WTC11 (cell line): ENCODE measurements at regions not wholly inside any gene's neighbourhood (a gene's known extent, or its start where the extent isn't known, plus 50 kb on each side); places are given as distances from the start of the nearest gene placed in this dataset.

Source experiments
- ATAC-seq: fragments of 200-7000 bp; cut with Tn5 transposase; 2 replicates; pipeline ENCODE4 v1.10.0; 2021; ENCODE audit warnings: mild to moderate bottlenecking, moderate library complexity
- CTCF ChIA-PET: fragments of 300-600 bp; sonication (Branson Sonifier 250); formaldehyde crosslinking; loops from one replicate; lab custom pipeline; 2021; ENCODE audit warnings: antibody characterized with exemption; lab: Charles Lee
- POLR2A ChIA-PET: fragments of 350-600 bp; sonication (Branson Sonifier 250); formaldehyde crosslinking; loops from one replicate; lab custom pipeline; 2021; ENCODE audit warnings: antibody characterized with exemption; lab: Charles Lee
- DNase-seq: peaks from one replicate; pipeline ENCODE4 v3.0.0; 2021; ENCODE audit warnings: low spot score
- H3K27ac Mint-ChIP-seq: 2 replicates; pipeline ENCODE4 v1.8.0; 2021; ENCODE audit warnings: mixed read lengths
- H3K27me3 Mint-ChIP-seq: 2 replicates; pipeline ENCODE4 v1.8.0; 2021; ENCODE audit warnings: low read depth, mild to moderate bottlenecking, moderate library complexity, mixed read lengths
- H3K36me3 Mint-ChIP-seq: 2 replicates; pipeline ENCODE4 v1.8.0; 2021; ENCODE audit warnings: mixed read lengths
- H3K4me1 Mint-ChIP-seq: 2 replicates; pipeline ENCODE4 v1.8.0; 2022; ENCODE audit warnings: mixed read lengths
- H3K4me3 Mint-ChIP-seq: 2 replicates; pipeline ENCODE4 v1.8.0; 2021; ENCODE audit warnings: mild to moderate bottlenecking, moderate library complexity, mixed read lengths
- H3K9me3 Mint-ChIP-seq: 2 replicates; pipeline ENCODE4 v1.8.0; 2021; ENCODE audit warnings: mixed read lengths
- CREM ChIP-seq: sonication (generic); formaldehyde crosslinking; IDR thresholded peaks from 2 replicates; pipeline ENCODE4 v1.8.1; 2022; ENCODE audit warnings: mild to moderate bottlenecking, missing genetic modification reagents, moderate library complexity
- ELF4 ChIP-seq: sonication (generic); formaldehyde crosslinking; IDR thresholded peaks from 2 replicates; pipeline ENCODE4 v1.8.1; 2022; ENCODE audit warnings: low read depth, mild to moderate bottlenecking, moderate library complexity, missing genetic modification reagents
- GABPB1 ChIP-seq: sonication (generic); formaldehyde crosslinking; IDR thresholded peaks from 2 replicates; pipeline ENCODE4 v1.8.1; 2023; ENCODE audit warnings: mild to moderate bottlenecking, missing genetic modification reagents
- IRF2 ChIP-seq: sonication (generic); formaldehyde crosslinking; IDR thresholded peaks from 2 replicates; pipeline ENCODE4 v1.8.0; 2022; ENCODE audit warnings: low read depth, missing genetic modification reagents, borderline replicate concordance
- MXD4 ChIP-seq: fragments of 250-450 bp; sonication (Bioruptor Pico); IDR thresholded peaks from 2 replicates; pipeline ENCODE4 v1.8.0; 2021; ENCODE audit warnings: mild to moderate bottlenecking, moderate library complexity, borderline replicate concordance
- RORB ChIP-seq: fragments of 250-450 bp; sonication (Bioruptor Pico); IDR thresholded peaks from 2 replicates; pipeline ENCODE4 v1.9.0; 2021; ENCODE audit warnings: mild to moderate bottlenecking
- SP1 ChIP-seq: sonication (generic); formaldehyde crosslinking; conservative IDR thresholded peaks from 2 replicates; pipeline ENCODE4 v1.8.1; 2022; ENCODE audit warnings: missing genetic modification reagents
- ZNF232 ChIP-seq: sonication (generic); formaldehyde crosslinking; IDR thresholded peaks from 2 replicates; pipeline ENCODE4 v1.8.0; 2022; ENCODE audit warnings: mild to moderate bottlenecking, missing genetic modification reagents
- ZNF263 ChIP-seq: sonication (generic); formaldehyde crosslinking; IDR thresholded peaks from 2 replicates; pipeline ENCODE4 v1.8.1; 2022; ENCODE audit warnings: low read depth, mild to moderate bottlenecking, moderate library complexity, missing genetic modification reagents
- ZNF396 ChIP-seq: fragments of 250-450 bp; sonication (Bioruptor Pico); IDR thresholded peaks from 2 replicates; pipeline ENCODE4 v1.8.0; 2021; ENCODE audit warnings: mild to moderate bottlenecking, moderate library complexity, borderline replicate concordance
- TF ChIP-seq, protein P1 (sequence below): sonication (generic); formaldehyde crosslinking; IDR thresholded peaks from 2 replicates; pipeline ENCODE4 v1.8.0; 2022; ENCODE audit warnings: mild to moderate bottlenecking, missing genetic modification reagents
- TF ChIP-seq, protein P2 (sequence below): fragments of 250-450 bp; sonication (Bioruptor Pico); IDR thresholded peaks from 2 replicates; pipeline ENCODE4 v1.9.0; 2021; ENCODE audit warnings: mild to moderate bottlenecking, borderline replicate concordance
- TF ChIP-seq, protein P3 (sequence below): sonication (generic); formaldehyde crosslinking; IDR thresholded peaks from 2 replicates; pipeline ENCODE4 v1.8.1; 2023; ENCODE audit warnings: mild to moderate bottlenecking, missing genetic modification reagents, moderate library complexity
- TF ChIP-seq, protein P4 (sequence below): sonication (generic); formaldehyde crosslinking; conservative IDR thresholded peaks from 2 replicates; pipeline ENCODE4 v1.8.1; 2022; ENCODE audit warnings: mild to moderate bottlenecking, missing genetic modification reagents
- TF ChIP-seq, protein P5 (sequence below): fragments of 250-450 bp; sonication (Bioruptor Pico); IDR thresholded peaks from 2 replicates; pipeline ENCODE4 v1.9.0; 2021; ENCODE audit warnings: moderate library complexity, mild to moderate bottlenecking, inconsistent platforms, borderline replicate concordance
- TF ChIP-seq, protein P6 (sequence below): fragments of 250-450 bp; sonication (Bioruptor Pico); IDR thresholded peaks from 2 replicates; pipeline ENCODE4 v1.8.0; 2021; ENCODE audit warnings: mild to moderate bottlenecking
- TF ChIP-seq, protein P7 (sequence below): fragments of 250-450 bp; sonication (Bioruptor Pico); IDR thresholded peaks from 2 replicates; pipeline ENCODE4 v1.9.0; 2021; ENCODE audit warnings: mild to moderate bottlenecking
- TF ChIP-seq, protein P8 (sequence below): fragments of 250-450 bp; sonication (Bioruptor Pico); IDR thresholded peaks from 2 replicates; pipeline ENCODE4 v2.1.2; 2022; ENCODE audit warnings: mild to moderate bottlenecking, moderate library complexity

DNA sequence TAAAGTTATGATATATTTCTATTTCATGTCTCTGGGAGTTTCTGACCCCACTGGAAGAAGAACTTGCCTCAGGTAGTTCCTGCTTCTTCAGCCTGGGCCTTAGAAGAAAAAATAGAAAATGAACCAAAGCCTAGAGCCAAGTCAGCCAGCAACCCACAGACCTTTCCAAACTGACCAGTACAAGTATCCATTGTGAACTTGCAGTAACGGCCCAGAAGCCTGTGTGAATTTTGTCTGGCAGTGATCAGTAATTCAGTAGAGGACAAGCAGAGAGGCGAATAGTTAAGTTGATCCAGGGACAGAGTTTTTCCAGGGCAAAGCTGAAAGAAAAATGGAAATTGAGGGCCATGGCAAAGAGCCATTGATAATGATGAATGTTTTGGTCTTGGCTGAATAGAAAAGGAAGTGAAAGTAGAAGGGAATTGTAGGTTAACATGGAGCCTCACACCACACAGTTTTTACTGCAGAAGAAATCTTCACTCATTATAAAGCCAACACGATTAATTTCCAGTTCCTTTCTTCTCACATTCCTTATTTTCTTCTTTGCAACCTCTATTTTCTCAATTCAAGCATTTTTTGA lies 311.8 kb downstream of the BTG1 start (continued):
- TF ChIP-seq ZNF263 (CRISPR knock-in tag) (no peak), GABPB1 (no peak), IRF2 (CRISPR knock-in tag) (no peak)
- TF ChIP-seq, protein P1, sequence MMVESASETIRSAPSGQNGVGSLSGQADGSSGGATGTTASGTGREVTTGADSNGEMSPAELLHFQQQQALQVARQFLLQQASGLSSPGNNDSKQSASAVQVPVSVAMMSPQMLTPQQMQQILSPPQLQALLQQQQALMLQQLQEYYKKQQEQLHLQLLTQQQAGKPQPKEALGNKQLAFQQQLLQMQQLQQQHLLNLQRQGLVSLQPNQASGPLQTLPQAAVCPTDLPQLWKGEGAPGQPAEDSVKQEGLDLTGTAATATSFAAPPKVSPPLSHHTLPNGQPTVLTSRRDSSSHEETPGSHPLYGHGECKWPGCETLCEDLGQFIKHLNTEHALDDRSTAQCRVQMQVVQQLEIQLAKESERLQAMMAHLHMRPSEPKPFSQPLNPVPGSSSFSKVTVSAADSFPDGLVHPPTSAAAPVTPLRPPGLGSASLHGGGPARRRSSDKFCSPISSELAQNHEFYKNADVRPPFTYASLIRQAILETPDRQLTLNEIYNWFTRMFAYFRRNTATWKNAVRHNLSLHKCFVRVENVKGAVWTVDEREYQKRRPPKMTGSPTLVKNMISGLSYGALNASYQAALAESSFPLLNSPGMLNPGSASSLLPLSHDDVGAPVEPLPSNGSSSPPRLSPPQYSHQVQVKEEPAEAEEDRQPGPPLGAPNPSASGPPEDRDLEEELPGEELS (CRISPR knock-in tag): no peak

DNA sequence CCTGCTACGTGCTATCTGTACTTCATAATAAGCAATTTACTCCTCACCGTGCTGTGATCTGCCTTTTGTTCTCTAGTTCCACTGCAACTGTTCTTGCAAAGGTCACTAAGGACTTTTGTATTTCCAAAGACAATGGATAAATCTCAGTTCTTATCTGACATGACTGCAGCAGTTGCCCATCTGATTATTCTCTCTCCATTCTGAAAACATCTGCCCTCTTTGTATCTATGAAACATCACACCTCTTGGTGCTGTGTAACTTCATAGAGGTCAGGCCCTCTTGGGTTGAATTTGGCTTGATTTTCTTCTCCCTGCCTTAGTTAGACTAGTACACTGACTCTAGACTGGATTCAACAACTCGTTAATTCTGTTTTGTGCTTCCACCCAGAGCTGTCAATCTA lies 319.6 kb downstream of the BTG1 start:
- Mint-ChIP-seq H3K9me3 (no peaks in the 10 kb centered on the region), H3K4me3 (no peak overlapping the region), H3K27ac (no peak overlapping the region), H3K4me1 (no peaks in the 10 kb centered on the region), H3K27me3 (no peaks in the 10 kb centered on the region), H3K36me3 (no peaks in the 10 kb centered on the region)
- POLR2A ChIA-PET: no interaction called here
- DNase-seq: no peak
- TF ChIP-seq, protein P2, sequence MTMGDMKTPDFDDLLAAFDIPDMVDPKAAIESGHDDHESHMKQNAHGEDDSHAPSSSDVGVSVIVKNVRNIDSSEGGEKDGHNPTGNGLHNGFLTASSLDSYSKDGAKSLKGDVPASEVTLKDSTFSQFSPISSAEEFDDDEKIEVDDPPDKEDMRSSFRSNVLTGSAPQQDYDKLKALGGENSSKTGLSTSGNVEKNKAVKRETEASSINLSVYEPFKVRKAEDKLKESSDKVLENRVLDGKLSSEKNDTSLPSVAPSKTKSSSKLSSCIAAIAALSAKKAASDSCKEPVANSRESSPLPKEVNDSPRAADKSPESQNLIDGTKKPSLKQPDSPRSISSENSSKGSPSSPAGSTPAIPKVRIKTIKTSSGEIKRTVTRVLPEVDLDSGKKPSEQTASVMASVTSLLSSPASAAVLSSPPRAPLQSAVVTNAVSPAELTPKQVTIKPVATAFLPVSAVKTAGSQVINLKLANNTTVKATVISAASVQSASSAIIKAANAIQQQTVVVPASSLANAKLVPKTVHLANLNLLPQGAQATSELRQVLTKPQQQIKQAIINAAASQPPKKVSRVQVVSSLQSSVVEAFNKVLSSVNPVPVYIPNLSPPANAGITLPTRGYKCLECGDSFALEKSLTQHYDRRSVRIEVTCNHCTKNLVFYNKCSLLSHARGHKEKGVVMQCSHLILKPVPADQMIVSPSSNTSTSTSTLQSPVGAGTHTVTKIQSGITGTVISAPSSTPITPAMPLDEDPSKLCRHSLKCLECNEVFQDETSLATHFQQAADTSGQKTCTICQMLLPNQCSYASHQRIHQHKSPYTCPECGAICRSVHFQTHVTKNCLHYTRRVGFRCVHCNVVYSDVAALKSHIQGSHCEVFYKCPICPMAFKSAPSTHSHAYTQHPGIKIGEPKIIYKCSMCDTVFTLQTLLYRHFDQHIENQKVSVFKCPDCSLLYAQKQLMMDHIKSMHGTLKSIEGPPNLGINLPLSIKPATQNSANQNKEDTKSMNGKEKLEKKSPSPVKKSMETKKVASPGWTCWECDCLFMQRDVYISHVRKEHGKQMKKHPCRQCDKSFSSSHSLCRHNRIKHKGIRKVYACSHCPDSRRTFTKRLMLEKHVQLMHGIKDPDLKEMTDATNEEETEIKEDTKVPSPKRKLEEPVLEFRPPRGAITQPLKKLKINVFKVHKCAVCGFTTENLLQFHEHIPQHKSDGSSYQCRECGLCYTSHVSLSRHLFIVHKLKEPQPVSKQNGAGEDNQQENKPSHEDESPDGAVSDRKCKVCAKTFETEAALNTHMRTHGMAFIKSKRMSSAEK: no peak
- TF ChIP-seq, protein P3, sequence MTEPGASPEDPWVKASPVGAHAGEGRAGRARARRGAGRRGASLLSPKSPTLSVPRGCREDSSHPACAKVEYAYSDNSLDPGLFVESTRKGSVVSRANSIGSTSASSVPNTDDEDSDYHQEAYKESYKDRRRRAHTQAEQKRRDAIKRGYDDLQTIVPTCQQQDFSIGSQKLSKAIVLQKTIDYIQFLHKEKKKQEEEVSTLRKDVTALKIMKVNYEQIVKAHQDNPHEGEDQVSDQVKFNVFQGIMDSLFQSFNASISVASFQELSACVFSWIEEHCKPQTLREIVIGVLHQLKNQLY (CRISPR knock-in tag): no peak
- TF ChIP-seq MXD4 (CRISPR knock-in tag) (no peak), SP1 (CRISPR knock-in tag) (no peak), RORB (CRISPR knock-in tag) (no peak), ZNF396 (CRISPR knock-in tag) (no peak), ELF4 (CRISPR knock-in tag) (no peak), ZNF232 (no peak), CREM (no peak)
- TF ChIP-seq, protein P4, sequence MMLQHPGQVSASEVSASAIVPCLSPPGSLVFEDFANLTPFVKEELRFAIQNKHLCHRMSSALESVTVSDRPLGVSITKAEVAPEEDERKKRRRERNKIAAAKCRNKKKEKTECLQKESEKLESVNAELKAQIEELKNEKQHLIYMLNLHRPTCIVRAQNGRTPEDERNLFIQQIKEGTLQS (CRISPR knock-in tag): no peak
- TF ChIP-seq, protein P5, sequence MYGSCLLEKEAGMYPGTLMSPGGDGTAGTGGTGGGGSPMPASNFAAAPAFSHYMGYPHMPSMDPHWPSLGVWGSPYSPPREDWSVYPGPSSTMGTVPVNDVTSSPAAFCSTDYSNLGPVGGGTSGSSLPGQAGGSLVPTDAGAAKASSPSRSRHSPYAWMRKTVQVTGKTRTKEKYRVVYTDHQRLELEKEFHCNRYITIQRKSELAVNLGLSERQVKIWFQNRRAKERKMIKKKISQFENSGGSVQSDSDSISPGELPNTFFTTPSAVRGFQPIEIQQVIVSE: no peak
- TF ChIP-seq, protein P6, sequence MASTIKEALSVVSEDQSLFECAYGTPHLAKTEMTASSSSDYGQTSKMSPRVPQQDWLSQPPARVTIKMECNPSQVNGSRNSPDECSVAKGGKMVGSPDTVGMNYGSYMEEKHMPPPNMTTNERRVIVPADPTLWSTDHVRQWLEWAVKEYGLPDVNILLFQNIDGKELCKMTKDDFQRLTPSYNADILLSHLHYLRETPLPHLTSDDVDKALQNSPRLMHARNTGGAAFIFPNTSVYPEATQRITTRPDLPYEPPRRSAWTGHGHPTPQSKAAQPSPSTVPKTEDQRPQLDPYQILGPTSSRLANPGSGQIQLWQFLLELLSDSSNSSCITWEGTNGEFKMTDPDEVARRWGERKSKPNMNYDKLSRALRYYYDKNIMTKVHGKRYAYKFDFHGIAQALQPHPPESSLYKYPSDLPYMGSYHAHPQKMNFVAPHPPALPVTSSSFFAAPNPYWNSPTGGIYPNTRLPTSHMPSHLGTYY (CRISPR knock-in tag): no peak
- TF ChIP-seq, protein P7, sequence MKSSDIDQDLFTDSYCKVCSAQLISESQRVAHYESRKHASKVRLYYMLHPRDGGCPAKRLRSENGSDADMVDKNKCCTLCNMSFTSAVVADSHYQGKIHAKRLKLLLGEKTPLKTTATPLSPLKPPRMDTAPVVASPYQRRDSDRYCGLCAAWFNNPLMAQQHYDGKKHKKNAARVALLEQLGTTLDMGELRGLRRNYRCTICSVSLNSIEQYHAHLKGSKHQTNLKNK (CRISPR knock-in tag): no peak
- TF ChIP-seq, protein P8, sequence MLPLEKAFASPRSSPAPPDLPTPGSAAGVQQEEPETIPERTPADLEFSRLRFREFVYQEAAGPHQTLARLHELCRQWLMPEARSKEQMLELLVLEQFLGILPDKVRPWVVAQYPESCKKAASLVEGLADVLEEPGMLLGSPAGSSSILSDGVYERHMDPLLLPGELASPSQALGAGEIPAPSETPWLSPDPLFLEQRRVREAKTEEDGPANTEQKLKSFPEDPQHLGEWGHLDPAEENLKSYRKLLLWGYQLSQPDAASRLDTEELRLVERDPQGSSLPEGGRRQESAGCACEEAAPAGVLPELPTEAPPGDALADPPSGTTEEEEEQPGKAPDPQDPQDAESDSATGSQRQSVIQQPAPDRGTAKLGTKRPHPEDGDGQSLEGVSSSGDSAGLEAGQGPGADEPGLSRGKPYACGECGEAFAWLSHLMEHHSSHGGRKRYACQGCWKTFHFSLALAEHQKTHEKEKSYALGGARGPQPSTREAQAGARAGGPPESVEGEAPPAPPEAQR (CRISPR knock-in tag): no peak
- CTCF ChIA-PET: no interaction called here
- ATAC-seq: no peak
